ENCODE measurements at regions not wholly inside any gene's neighbourhood (a gene's known extent, or its start where the extent isn't known, plus 50 kb on each side); places are given as distances from the start of the nearest gene placed in this dataset.

GRCh38 chr5:30142432-30142831 lies 1051.1 kb upstream of the CDH6 start:
- DNase-seq: no peak

GRCh38 chr5:30121043-30121442 lies 1072.4 kb upstream of the CDH6 start:
- DNase-seq: no peak

GRCh38 chr5:30117135-30117534 lies 1076.4 kb upstream of the CDH6 start:
- no peak for DNase-seq

GRCh38 chr5:30113542-30113941 lies 1079.9 kb upstream of the CDH6 start:
- DNase-seq: no peak

GRCh38 chr5:30112867-30113266 lies 1080.6 kb upstream of the CDH6 start:
- DNase-seq: no peak

- DNase-seq: no peak
Observed at GRCh38 chr5:30108051-30108450, 1085.4 kb upstream of the CDH6 start.

GRCh38 chr5:30106596-30106995 lies 1086.9 kb upstream of the CDH6 start:
- no peak for DNase-seq

GRCh38 chr5:30104872-30105596 lies 1088.5 kb upstream of the CDH6 start:
- DNase-seq: no peak

- no peak for DNase-seq
Observed at GRCh38 chr5:30103452-30104202, 1089.9 kb upstream of the CDH6 start.

GRCh38 chr5:30103052-30103451 lies 1090.4 kb upstream of the CDH6 start:
- no peak for DNase-seq

GRCh38 chr5:30102185-30102584 lies 1091.3 kb upstream of the CDH6 start:
- DNase-seq: no peak

GRCh38 chr5:30100929-30101328 lies 1092.6 kb upstream of the CDH6 start:
- DNase-seq: no peak

GRCh38 chr5:30100148-30100713 lies 1093.3 kb upstream of the CDH6 start:
- DNase-seq: no peak

- no peak for DNase-seq
Observed at GRCh38 chr5:30099634-30100033, 1093.9 kb upstream of the CDH6 start.

- DNase-seq: no peak
Observed at GRCh38 chr5:30098940-30099339, 1094.5 kb upstream of the CDH6 start.

GRCh38 chr5:30092548-30092947 lies 1100.9 kb upstream of the CDH6 start:
- DNase-seq: no peak

GRCh38 chr5:30069441-30070263 lies 1123.8 kb upstream of the CDH6 start:
- no peak for DNase-seq

- no peak for DNase-seq
Observed at GRCh38 chr5:30063503-30063902, 1130.0 kb upstream of the CDH6 start.

GRCh38 chr5:30051976-30052375 lies 1141.5 kb upstream of the CDH6 start:
- DNase-seq: no peak

GRCh38 chr5:30050056-30050815 lies 1143.2 kb upstream of the CDH6 start:
- DNase-seq: no peak

GRCh38 chr5:30042677-30043076 lies 1150.8 kb upstream of the CDH6 start:
- no peak for DNase-seq

GRCh38 chr5:30041831-30042385 lies 1151.6 kb upstream of the CDH6 start:
- DNase-seq: no peak

Data from dermis blood vessel endothelial cell (primary cell).